ENCODE measurements at regions not wholly inside any gene's neighbourhood (a gene's known extent, or its start where the extent isn't known, plus 50 kb on each side); places are given as distances from the start of the nearest gene placed in this dataset.

- TF ChIP-seq HOXA7 (CRISPR knock-in tag; IDR thresholded peaks at IDR 0.05; ENCODE audit: borderline replicate concordance) (no peak), ZNF416 (tag by site-specific recombination; IDR thresholded peaks at IDR 0.05) (no peak), ZNF221 (tag by site-specific recombination; IDR thresholded peaks at IDR 0.05; ENCODE audit: borderline replicate concordance) (no peak), ZNF398 (tag by site-specific recombination; IDR thresholded peaks at IDR 0.05) (no peak), BCL11B (tag by site-specific recombination; IDR thresholded peaks at IDR 0.05; ENCODE audit: low read depth) (no peak), ZNF211 (tag by site-specific recombination; IDR thresholded peaks at IDR 0.05; ENCODE audit: low read depth) (no peak), REST (tag by site-specific recombination; IDR thresholded peaks at IDR 0.05) (no peak)
Observed at GRCh38 chr10:85213493-85213892, 885.1 kb downstream of the CCSER2 start (continued).

GRCh38 chr10:85222300-85222699 lies 893.9 kb downstream of the CCSER2 start:
- ChIA-PET CTCF (no interaction called here), POLR2A (no interaction called here)

GRCh38 chr10:85224366-85224940 lies 896.1 kb downstream of the CCSER2 start:
- H3K9me3 ChIP-seq (ENCODE audit: control insufficient read depth, insufficient read depth, low read depth, low read length) = no peaks in the 10 kb centered on the region
- TF ChIP-seq ZNF785 (tag by site-specific recombination; IDR thresholded peaks at IDR 0.05) (no peak), ZNF561 (tag by site-specific recombination; IDR thresholded peaks at IDR 0.05; ENCODE audit: borderline replicate concordance) (no peak)
- H3K36me3 ChIP-seq (ENCODE audit: control insufficient read depth in 2 of 2, insufficient read depth in 1 of 2, low read length in 2 of 2) = no peaks in the 10 kb centered on the region
- no peak overlapping the region for H3K27ac ChIP-seq (ENCODE audit: extremely low read depth, low read depth, low read length)
- no peaks in the 10 kb centered on the region for H3K4me1 ChIP-seq (ENCODE audit: control insufficient read depth, insufficient read depth, low read length)
- H3K4me3 ChIP-seq (ENCODE audit: low read depth, low read length) = no peak overlapping the region
- ChIA-PET POLR2A (no interaction called here), CTCF (interaction anchor here (0.6 to 0.8 kb wide), 2 partner anchors 807 to 1062 kb away, joined by 3 to 4 read pairs; no protein-coding TSS in a partner anchor)

More at GRCh38 chr10:85222300-85222699, 893.9 kb downstream of the CCSER2 start:
- Histone ChIP-seq H3K4me3 (ENCODE audit: low read depth, low read length) (no peak overlapping the region), H3K4me1 (ENCODE audit: control insufficient read depth, insufficient read depth, low read length) (no peaks in the 10 kb centered on the region), H3K36me3 (ENCODE audit: control insufficient read depth in 2 of 2, insufficient read depth in 1 of 2, low read length in 2 of 2) (no peaks in the 10 kb centered on the region), H3K9me3 (ENCODE audit: control insufficient read depth, insufficient read depth, low read depth, low read length) (no peaks in the 10 kb centered on the region), H3K27ac (ENCODE audit: extremely low read depth, low read depth, low read length) (no peak overlapping the region)
- TF ChIP-seq ZNF530 (tag by site-specific recombination; IDR thresholded peaks at IDR 0.05; ENCODE audit: low read depth) = no peak
- no peak for TF ChIP-seq ZNF324 (tag by site-specific recombination; IDR thresholded peaks at IDR 0.05)
- no peak for TF ChIP-seq ZNF580 (tag by site-specific recombination; IDR thresholded peaks at IDR 0.05)
- TF ChIP-seq KLF10 (tag by site-specific recombination; IDR thresholded peaks at IDR 0.05) = no peak
- no peak for TF ChIP-seq ZNF155 (tag by site-specific recombination; IDR thresholded peaks at IDR 0.05)
- TF ChIP-seq ZNF624 (tag by site-specific recombination; IDR thresholded peaks at IDR 0.05) = no peak
- no peak for TF ChIP-seq RBAK (tag by site-specific recombination; IDR thresholded peaks at IDR 0.05)
